ENCODE measurements at regions not wholly inside any gene's neighbourhood (a gene's known extent, or its start where the extent isn't known, plus 50 kb on each side); places are given as distances from the start of the nearest gene placed in this dataset.
A peak's percentile ranks its signal among the peaks of the same experiment; 100 is the strongest.

DNA sequence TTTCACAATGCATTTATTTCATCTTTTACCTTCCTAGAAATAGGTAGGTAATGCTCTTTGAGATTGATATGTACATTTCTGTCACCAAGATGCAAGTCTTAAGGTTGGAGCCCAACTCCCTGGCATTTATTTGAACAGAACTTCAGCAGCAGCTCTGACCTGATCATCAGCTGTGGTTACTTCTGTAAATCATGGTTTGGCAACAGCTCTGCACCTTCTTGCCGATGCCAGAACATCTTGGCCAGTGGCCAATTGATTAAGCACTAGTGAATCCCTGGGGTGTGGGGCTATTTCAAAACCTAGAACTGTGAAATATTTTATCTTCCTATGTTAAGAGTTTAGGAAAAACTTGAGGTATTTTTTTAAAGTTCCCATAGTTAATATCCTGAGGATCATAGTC, 124.8 kb upstream of the NYAP2 start (continued):
- TF ChIP-seq, protein P1, sequence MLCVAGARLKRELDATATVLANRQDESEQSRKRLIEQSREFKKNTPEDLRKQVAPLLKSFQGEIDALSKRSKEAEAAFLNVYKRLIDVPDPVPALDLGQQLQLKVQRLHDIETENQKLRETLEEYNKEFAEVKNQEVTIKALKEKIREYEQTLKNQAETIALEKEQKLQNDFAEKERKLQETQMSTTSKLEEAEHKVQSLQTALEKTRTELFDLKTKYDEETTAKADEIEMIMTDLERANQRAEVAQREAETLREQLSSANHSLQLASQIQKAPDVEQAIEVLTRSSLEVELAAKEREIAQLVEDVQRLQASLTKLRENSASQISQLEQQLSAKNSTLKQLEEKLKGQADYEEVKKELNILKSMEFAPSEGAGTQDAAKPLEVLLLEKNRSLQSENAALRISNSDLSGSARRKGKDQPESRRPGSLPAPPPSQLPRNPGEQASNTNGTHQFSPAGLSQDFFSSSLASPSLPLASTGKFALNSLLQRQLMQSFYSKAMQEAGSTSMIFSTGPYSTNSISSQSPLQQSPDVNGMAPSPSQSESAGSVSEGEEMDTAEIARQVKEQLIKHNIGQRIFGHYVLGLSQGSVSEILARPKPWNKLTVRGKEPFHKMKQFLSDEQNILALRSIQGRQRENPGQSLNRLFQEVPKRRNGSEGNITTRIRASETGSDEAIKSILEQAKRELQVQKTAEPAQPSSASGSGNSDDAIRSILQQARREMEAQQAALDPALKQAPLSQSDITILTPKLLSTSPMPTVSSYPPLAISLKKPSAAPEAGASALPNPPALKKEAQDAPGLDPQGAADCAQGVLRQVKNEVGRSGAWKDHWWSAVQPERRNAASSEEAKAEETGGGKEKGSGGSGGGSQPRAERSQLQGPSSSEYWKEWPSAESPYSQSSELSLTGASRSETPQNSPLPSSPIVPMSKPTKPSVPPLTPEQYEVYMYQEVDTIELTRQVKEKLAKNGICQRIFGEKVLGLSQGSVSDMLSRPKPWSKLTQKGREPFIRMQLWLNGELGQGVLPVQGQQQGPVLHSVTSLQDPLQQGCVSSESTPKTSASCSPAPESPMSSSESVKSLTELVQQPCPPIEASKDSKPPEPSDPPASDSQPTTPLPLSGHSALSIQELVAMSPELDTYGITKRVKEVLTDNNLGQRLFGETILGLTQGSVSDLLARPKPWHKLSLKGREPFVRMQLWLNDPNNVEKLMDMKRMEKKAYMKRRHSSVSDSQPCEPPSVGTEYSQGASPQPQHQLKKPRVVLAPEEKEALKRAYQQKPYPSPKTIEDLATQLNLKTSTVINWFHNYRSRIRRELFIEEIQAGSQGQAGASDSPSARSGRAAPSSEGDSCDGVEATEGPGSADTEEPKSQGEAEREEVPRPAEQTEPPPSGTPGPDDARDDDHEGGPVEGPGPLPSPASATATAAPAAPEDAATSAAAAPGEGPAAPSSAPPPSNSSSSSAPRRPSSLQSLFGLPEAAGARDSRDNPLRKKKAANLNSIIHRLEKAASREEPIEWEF (IDR thresholded peaks at IDR 0.05; ENCODE audit: insufficient replicate concordance, low read depth, low read length): no peak
- TF ChIP-seq NRF1 (conservative IDR thresholded peaks at IDR 0.05; ENCODE audit: low read depth, low read length) (no peak), MTA2 (IDR thresholded peaks at IDR 0.05; ENCODE audit: low read depth) (0 out of 2 replicates have a peak, but pooled peaks have one; percentile 38), MYC (IDR thresholded peaks at IDR 0.05; ENCODE audit: insufficient read depth, insufficient read length, insufficient replicate concordance, low read length, severe bottlenecking) (no peak), SMAD1 (IDR thresholded peaks at IDR 0.05; ENCODE audit: low read depth, partially characterized antibody) (peak; percentile 95), POU2F2 (IDR thresholded peaks at IDR 0.05; ENCODE audit: borderline replicate concordance, low read depth, low read length) (no peak), ZNF622 (IDR thresholded peaks at IDR 0.05) (no peak), CREB1 (IDR thresholded peaks at IDR 0.05; ENCODE audit: low read depth) (no peak), RFX5 (IDR thresholded peaks at IDR 0.05; ENCODE audit: low read depth, low read length) (no peak), ZNF384 (IDR thresholded peaks at IDR 0.05; ENCODE audit: borderline replicate concordance, low read depth, low read length) (no peak), MEF2B (IDR thresholded peaks at IDR 0.05; ENCODE audit: partially characterized antibody, poor library complexity, severe bottlenecking) (peak; percentile 19), ZNF274 (IDR thresholded peaks at IDR 0.05; ENCODE audit: insufficient read depth, insufficient read length) (no peak), RB1 (IDR thresholded peaks at IDR 0.05; ENCODE audit: borderline replicate concordance) (no peak), SREBF2 (IDR thresholded peaks at IDR 0.05; ENCODE audit: low read length) (no peak)
- TF ChIP-seq, protein P2, sequence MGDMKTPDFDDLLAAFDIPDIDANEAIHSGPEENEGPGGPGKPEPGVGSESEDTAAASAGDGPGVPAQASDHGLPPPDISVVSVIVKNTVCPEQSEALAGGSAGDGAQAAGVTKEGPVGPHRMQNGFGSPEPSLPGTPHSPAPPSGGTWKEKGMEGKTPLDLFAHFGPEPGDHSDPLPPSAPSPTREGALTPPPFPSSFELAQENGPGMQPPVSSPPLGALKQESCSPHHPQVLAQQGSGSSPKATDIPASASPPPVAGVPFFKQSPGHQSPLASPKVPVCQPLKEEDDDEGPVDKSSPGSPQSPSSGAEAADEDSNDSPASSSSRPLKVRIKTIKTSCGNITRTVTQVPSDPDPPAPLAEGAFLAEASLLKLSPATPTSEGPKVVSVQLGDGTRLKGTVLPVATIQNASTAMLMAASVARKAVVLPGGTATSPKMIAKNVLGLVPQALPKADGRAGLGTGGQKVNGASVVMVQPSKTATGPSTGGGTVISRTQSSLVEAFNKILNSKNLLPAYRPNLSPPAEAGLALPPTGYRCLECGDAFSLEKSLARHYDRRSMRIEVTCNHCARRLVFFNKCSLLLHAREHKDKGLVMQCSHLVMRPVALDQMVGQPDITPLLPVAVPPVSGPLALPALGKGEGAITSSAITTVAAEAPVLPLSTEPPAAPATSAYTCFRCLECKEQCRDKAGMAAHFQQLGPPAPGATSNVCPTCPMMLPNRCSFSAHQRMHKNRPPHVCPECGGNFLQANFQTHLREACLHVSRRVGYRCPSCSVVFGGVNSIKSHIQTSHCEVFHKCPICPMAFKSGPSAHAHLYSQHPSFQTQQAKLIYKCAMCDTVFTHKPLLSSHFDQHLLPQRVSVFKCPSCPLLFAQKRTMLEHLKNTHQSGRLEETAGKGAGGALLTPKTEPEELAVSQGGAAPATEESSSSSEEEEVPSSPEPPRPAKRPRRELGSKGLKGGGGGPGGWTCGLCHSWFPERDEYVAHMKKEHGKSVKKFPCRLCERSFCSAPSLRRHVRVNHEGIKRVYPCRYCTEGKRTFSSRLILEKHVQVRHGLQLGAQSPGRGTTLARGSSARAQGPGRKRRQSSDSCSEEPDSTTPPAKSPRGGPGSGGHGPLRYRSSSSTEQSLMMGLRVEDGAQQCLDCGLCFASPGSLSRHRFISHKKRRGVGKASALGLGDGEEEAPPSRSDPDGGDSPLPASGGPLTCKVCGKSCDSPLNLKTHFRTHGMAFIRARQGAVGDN (IDR thresholded peaks at IDR 0.05): no peak
- TF ChIP-seq, protein P3, sequence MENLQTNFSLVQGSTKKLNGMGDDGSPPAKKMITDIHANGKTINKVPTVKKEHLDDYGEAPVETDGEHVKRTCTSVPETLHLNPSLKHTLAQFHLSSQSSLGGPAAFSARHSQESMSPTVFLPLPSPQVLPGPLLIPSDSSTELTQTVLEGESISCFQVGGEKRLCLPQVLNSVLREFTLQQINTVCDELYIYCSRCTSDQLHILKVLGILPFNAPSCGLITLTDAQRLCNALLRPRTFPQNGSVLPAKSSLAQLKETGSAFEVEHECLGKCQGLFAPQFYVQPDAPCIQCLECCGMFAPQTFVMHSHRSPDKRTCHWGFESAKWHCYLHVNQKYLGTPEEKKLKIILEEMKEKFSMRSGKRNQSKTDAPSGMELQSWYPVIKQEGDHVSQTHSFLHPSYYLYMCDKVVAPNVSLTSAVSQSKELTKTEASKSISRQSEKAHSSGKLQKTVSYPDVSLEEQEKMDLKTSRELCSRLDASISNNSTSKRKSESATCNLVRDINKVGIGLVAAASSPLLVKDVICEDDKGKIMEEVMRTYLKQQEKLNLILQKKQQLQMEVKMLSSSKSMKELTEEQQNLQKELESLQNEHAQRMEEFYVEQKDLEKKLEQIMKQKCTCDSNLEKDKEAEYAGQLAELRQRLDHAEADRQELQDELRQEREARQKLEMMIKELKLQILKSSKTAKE (IDR thresholded peaks at IDR 0.05; ENCODE audit: low read depth, poor library complexity, severe bottlenecking): no peak
- TF ChIP-seq, protein P4, sequence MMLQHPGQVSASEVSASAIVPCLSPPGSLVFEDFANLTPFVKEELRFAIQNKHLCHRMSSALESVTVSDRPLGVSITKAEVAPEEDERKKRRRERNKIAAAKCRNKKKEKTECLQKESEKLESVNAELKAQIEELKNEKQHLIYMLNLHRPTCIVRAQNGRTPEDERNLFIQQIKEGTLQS (IDR thresholded peaks at IDR 0.05; ENCODE audit: borderline replicate concordance, extremely low read depth, low read depth, low read length): no peak
